Mesodermal cell (in vitro differentiated cells): ENCODE measurements at regions not wholly inside any gene's neighbourhood (a gene's known extent, or its start where the extent isn't known, plus 50 kb on each side); places are given as distances from the start of the nearest gene placed in this dataset.
"Not testable (repeated sequence)": the region's sequence is repeated elsewhere in the genome, so short reads cannot be mapped to it uniquely, and the experiment has no call there.

Experiments
- H3K27ac ChIP-seq: 2 replicates; pipeline ENCODE4 v1.7.0; 2013; ENCODE audit warnings: mild to moderate bottlenecking, low read depth, low read length, moderate library complexity; ENCODE audit not compliant: severe bottlenecking
- H3K36me3 ChIP-seq: 2 replicates; pipeline ENCODE4 v1.7.1; 2013; ENCODE audit warnings: mild to moderate bottlenecking, low read length, moderate library complexity; ENCODE audit not compliant: control insufficient read depth, insufficient read depth
- H3K4me1 ChIP-seq: one replicate; pipeline ENCODE4 v1.7.1; 2013; ENCODE audit warnings: mild to moderate bottlenecking, low read length; ENCODE audit not compliant: insufficient read depth, control insufficient read depth, poor library complexity, severe bottlenecking
- H3K4me3 ChIP-seq: 2 replicates; pipeline ENCODE4 v1.7.0; 2013; ENCODE audit warnings: low read length, control low read depth, mild to moderate bottlenecking; ENCODE audit not compliant: insufficient read depth, poor library complexity, severe bottlenecking; ENCODE audit errors: extremely low read depth
- H3K9me3 ChIP-seq: 2 replicates; pipeline ENCODE4 v1.7.1; 2013; ENCODE audit warnings: mild to moderate bottlenecking, low read length, moderate library complexity; ENCODE audit not compliant: control insufficient read depth
- WGBS, 2 experiments: methylation state at CpG; one replicate each; pipeline ENCODE4 v1.1.5; 2013; ENCODE audit warnings: missing lambda C conversion rate in 2 of 2; ENCODE audit not compliant: insufficient coverage in 2 of 2; 5-methylcytosine and 5-hydroxymethylcytosine counted together

DNA sequence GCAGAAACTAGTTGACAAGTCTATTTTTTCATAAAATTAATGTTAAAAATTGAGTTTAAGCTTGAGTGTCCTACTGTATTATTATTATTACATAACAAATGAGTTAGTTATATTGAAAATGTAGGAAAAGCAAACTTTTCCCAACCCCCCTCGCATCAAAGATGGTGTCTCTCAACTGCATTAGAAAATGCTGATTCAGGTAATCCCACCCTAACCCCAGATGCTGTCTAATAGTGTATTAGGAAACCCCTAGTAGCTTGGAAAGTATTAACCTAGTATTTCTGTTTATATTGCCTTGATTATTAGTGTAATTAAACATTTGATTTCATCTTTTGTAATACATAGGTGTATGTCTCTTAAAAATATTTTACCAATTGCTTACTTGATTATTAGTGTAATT, 1120.3 kb downstream of the MRPL39 start:
- Histone ChIP-seq H3K9me3 (no peaks in the 10 kb centered on the region), H3K4me1 (no peaks in the 10 kb centered on the region), H3K36me3 (no peaks in the 10 kb centered on the region), H3K4me3 (no peak overlapping the region), H3K27ac (no peak overlapping the region)
- WGBS, 2 experiments = no CpG with 5 or more reads among the region's 1 CpG

DNA sequence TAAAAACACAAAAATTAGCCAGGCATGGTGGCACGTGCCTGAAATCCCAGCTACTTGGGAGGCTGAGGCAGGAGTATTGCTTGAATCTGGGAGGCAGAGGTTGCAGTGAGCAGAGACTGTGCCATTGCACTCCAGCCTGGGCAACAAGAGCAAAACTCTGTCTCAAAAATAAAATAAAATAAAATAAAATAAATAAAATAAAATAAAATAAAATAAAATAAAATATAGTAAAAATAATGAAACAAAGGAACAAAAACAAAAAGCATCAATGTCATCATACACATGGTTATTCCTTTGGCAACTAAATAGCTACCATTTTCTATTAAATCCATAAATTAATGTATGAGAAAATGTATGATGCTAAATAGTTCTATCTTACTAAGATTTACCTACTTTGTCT, 1123.9 kb downstream of the MRPL39 start:
- WGBS, 2 experiments = no CpG with 5 or more reads among the region's 1 CpG
- not testable (repeated sequence) for H3K4me3 ChIP-seq, H3K27ac ChIP-seq

DNA sequence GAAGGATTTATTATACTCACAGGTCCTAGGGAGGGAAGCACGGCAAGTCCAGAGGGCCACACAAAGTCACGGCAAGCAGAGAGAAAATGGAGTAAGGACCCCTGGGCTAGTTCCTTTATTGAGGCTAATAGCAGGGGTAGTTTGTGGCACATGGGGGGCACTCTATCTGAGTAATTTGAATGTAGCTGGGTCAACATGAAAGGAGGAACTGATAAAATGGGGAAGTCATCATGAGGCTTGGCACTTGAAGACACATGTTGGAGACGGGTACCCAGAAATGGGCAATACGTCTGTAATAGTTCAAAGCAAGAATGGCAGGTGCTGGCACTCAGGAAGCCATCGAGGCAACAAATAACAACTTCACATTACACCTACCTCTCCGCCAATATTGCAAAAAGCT, 1136.4 kb downstream of the MRPL39 start:
- no peak overlapping the region for H3K4me3 ChIP-seq
- H3K27ac ChIP-seq = no peak overlapping the region
- H3K36me3 ChIP-seq = no peaks in the 10 kb centered on the region
- H3K4me1 ChIP-seq = no peaks in the 10 kb centered on the region
- 80 to 100% methylated on average over 3 to 4 of the region's 6 CpGs for WGBS, 2 experiments
- H3K9me3 ChIP-seq = no peaks in the 10 kb centered on the region

More for the DNA sequence above, 1123.9 kb downstream of the MRPL39 start:
- not testable (repeated sequence) for H3K9me3 ChIP-seq, H3K4me1 ChIP-seq, H3K36me3 ChIP-seq

DNA sequence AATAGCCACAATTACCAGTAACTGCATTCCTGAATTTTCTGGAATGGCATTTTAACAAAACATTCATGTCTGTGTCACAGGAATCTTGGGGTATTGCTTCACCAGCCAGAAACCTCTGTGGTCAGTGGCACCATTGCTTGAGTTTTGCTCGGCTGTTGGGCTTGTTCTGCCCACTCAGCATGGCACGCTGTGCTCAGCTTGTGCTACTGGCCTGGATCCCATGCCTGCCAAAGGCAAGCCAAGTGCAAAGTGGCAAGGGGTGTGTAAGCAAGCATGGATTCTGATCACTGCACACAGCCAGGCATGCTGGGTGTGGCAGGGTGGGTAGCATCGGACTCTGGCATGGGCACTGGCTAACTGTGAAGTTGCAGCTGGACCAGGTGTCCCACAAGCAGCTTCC, 1150.9 kb downstream of the MRPL39 start:
- H3K4me3 ChIP-seq = no peak overlapping the region
- no peaks in the 10 kb centered on the region for H3K9me3 ChIP-seq
- no peaks in the 10 kb centered on the region for H3K36me3 ChIP-seq
- H3K4me1 ChIP-seq = no peaks in the 10 kb centered on the region
- no peak overlapping the region for H3K27ac ChIP-seq
- WGBS, 2 experiments = 88 to 92% methylated on average over 3 of the region's 3 CpGs

DNA sequence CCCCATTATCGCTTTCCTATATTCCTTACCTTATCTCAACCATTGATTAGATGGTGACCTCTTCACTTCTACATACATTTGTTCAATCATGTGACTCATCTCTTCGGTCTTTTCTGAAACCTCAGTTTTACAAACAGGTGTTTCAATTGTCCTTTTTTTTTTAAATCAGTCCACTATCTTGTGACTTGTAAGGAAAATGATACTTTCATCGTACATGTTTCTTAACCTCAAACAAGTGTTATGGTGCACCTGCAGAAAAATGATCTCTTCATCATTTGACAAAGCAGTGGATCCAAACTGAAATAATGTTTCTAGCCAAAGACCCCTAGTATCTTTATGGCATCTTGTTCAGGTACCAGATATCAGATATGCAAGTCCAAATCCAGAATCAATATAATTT, 1157.2 kb downstream of the MRPL39 start:
- WGBS, 2 experiments = 80% methylated on average over 2 of the region's 3 CpGs; no CpG with 5 or more reads in 1 of the 2 experiments
- Histone ChIP-seq H3K4me1 (no peaks in the 10 kb centered on the region), H3K36me3 (no peaks in the 10 kb centered on the region), H3K4me3 (no peak overlapping the region), H3K27ac (no peak overlapping the region), H3K9me3 (no peaks in the 10 kb centered on the region)

DNA sequence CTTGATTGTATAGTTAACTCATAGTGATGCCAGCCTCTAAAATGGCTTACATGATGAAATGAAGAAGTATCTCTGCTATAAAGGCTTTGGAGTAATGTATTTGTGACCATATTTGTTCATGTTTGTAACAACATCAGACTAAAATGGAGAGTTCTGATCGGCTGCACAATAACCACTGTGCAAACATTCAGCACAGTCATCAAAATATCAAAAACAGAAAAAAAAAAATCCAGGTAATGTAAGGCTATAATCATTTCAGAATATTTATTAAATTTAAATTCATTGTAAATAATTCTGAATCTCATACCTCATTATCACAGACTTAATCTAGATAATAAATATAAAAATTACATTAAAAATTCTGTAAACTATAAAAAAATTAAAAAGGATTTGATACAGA, 1161.8 kb downstream of the MRPL39 start:
- Histone ChIP-seq H3K4me3 (no peak overlapping the region), H3K27ac (no peak overlapping the region), H3K9me3 (no peaks in the 10 kb centered on the region), H3K4me1 (no peaks in the 10 kb centered on the region), H3K36me3 (no peaks in the 10 kb centered on the region)
- no CpG with 5 or more reads among the region's 1 CpG for WGBS, 2 experiments

DNA sequence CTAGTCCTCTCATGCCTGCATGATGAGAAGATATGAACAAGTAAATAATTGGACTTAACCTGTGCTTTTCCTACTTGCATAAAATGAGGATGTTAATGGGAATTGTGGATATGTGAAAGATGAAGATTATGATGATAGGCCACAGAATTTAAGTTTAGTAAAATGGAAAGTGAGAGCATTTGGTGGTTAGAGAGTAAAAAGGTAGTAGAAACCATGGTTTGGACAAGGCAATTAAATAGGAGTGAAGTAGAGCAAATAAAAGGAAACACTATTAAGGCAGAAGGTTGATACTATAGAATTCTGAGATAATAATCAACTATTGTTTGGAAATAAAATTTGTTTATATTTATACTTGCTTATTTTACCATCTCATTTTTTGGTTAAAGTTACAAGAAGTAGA, 1162.5 kb downstream of the MRPL39 start:
- no peaks in the 10 kb centered on the region for H3K9me3 ChIP-seq
- H3K4me3 ChIP-seq = no peak overlapping the region
- H3K27ac ChIP-seq = no peak overlapping the region
- H3K4me1 ChIP-seq = no peaks in the 10 kb centered on the region
- no peaks in the 10 kb centered on the region for H3K36me3 ChIP-seq

DNA sequence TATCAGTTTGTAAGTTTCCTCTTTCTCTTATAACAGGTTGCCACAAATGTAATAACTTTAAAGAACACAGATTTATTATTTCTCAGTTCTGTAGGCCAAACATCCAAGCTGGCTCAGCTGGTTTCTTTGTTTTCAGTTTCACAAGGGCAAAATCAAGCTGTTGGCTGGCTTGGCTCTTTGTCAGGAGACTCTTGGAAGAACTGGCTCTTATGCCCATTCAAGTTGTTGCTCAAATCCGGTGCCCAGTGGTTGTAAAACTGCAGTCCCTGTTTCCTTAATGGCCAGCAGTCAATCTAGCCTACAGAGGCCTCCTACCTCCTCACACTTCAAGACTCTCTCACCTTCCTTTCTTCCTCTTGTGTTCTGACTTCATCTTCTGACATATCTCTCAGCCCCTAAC, 1171.0 kb downstream of the MRPL39 start:
- 44 to 70% methylated on average over 1 of the region's 1 CpG for WGBS, 2 experiments
- Histone ChIP-seq H3K27ac (no peak overlapping the region), H3K4me1 (no peaks in the 10 kb centered on the region), H3K4me3 (no peak overlapping the region), H3K36me3 (no peaks in the 10 kb centered on the region), H3K9me3 (no peaks in the 10 kb centered on the region)

DNA sequence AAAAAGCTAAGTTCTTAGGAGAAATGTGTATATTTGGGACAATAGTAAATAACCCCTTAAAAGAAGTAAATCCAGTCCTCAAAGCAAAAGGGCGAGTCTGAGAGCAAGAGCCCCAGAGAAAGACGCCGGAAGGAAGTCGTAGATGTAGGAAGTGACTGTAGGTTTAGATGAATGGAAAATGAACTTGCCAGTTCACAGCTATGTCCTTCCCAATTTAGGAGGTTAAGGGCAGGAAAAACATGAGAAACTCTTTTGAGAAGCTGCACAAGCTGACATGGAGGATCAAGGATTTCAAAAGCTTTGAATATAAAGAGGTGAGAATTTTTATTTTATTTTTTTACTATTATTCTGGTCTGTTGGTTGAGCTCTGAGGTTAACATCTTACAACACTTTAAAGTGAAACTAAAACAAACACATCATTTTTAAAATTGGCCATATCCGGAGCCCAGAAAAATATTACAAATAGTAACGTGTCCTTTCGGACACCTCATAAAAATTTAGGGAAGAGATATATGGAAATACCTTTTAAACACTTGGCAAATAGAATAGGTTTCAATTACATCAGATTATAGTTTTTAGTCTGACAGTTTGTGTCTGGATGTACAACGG, 1178.6 kb downstream of the MRPL39 start:
- no peak overlapping the region for H3K4me3 ChIP-seq
- no CpG with 5 or more reads among the region's 8 CpGs for WGBS, 2 experiments
- H3K9me3 ChIP-seq = no peaks in the 10 kb centered on the region
- no peaks in the 10 kb centered on the region for H3K4me1 ChIP-seq
- no peaks in the 10 kb centered on the region for H3K36me3 ChIP-seq
- no peak overlapping the region for H3K27ac ChIP-seq

DNA sequence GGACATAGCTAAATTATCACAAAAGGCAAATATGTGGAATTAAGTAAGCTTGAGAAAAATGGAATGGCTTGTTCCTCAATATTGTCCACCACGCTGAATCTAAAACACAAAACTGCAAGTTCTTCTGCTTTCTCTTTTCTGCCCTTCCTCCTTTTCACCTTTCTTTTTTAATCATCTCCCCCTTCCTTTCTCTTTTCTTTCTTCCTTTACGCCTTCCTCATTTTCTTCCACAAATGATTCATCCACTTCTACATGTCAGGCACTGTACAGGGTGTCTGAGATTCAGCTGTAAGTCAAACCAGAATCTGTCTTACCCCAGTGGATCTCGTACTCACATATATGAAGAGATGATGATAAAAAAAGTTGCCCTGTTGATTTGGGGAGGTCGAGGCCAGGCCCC, 1182.5 kb downstream of the MRPL39 start:
- Histone ChIP-seq H3K36me3 (no peaks in the 10 kb centered on the region), H3K4me1 (no peaks in the 10 kb centered on the region), H3K9me3 (peaks cover 1% of the 10 kb centered on the region), H3K27ac (no peak overlapping the region), H3K4me3 (no peak overlapping the region)
- WGBS, 2 experiments = 91 to 100% methylated on average over 1 to 3 of the region's 4 CpGs

DNA sequence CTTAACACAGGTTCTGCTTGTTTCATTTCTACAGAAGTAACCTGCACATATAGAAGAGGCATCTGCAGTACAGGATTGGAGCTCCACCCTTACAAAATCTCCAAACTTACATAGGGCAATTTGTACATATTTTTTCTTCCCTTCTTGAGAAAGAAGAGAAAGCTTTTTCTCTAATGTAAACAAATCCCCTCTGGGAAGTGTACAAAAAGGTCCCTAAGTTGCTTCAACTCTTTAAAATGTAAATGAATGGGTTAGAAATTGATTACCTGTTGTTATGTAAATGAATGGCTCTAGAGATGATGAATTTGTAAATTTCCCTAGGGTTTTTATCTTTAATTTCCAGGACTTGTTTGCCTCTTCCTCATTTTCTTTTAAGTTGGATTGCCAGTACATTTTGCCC, 1183.7 kb downstream of the MRPL39 start:
- no peak overlapping the region for H3K27ac ChIP-seq
- H3K4me3 ChIP-seq = no peak overlapping the region
- no peaks in the 10 kb centered on the region for H3K4me1 ChIP-seq
- H3K36me3 ChIP-seq = no peaks in the 10 kb centered on the region
- H3K9me3 ChIP-seq = peaks cover 7% of the 10 kb centered on the region
